ENCODE measurements at regions not wholly inside any gene's neighbourhood (a gene's known extent, or its start where the extent isn't known, plus 50 kb on each side); places are given as distances from the start of the nearest gene placed in this dataset.

GRCh38 chr2:56934866-56935265 is 751.1 kb downstream of the CCDC85A start:
- no peak overlapping the region for H3K27ac ChIP-seq (ENCODE audit: extremely low read length, insufficient read depth, low read length)
- intact Hi-C loops (cut with micrococcal nuclease; ENCODE audit: unreplicated experiment) = no loop called here
- no TSS peak for BruUV-seq (replicated peaks)
- ChIA-PET CTCF (ENCODE audit: low intra/inter-chr PET ratio, low total read pairs) (no interaction called here), POLR2A (no interaction called here)
- H2AFZ ChIP-seq (ENCODE audit: low read length) = no peak overlapping the region
- in situ Hi-C loops (cut with HindIII; ENCODE audit: extremely low pct_ligation_motif_present, low pct_unique_long_range_greater_than_20kb) = no loop called here
- H3K9me3 ChIP-seq (ENCODE audit: low read length) = peaks cover 89% of the 10 kb centered on the region
- H3K4me3 ChIP-seq (replicated peaks in 1 of 3; ENCODE audit: insufficient read depth in 1 of 3, low read depth in 2 of 3, low read length in 3 of 3) = no peak overlapping the region
- no peak overlapping the region for H3K9ac ChIP-seq (ENCODE audit: insufficient read depth, low read depth, low read length)
- 2% methylated on average over 1 of the region's 1 CpG for WGBS (ENCODE audit: low lambda C conversion rate)
- H3K79me2 ChIP-seq (ENCODE audit: insufficient read depth, low read length) = no peaks in the 10 kb centered on the region
- no peak for ATAC-seq
- no peak overlapping the region for H3K4me2 ChIP-seq (ENCODE audit: low read depth, low read length)
- H3K4me1 ChIP-seq (ENCODE audit: insufficient read depth, low read length) = no peaks in the 10 kb centered on the region
- no peaks in the 10 kb centered on the region for H3K36me3 ChIP-seq (replicated peaks in 1 of 2; ENCODE audit: control insufficient read depth in 1 of 2, insufficient read depth in 2 of 2, low read length in 2 of 2)
- no peak for DNase-seq (ENCODE audit: low spot score)
- FAIRE-seq = no peak
- no peaks in the 10 kb centered on the region for H4K20me1 ChIP-seq (ENCODE audit: insufficient read depth, low read length)
- no peaks in the 10 kb centered on the region for H3K27me3 ChIP-seq (ENCODE audit: control insufficient read depth in 1 of 2, insufficient read depth in 2 of 2, low read length in 2 of 2)
- TF ChIP-seq PCBP2 (optimal IDR thresholded peaks at IDR 0.05; ENCODE audit: low read depth, low read length, poor library complexity, severe bottlenecking) (no peak), ARNTL (CRISPR knock-in tag; IDR thresholded peaks at IDR 0.05) (no peak), TGIF2 (CRISPR knock-in tag; IDR thresholded peaks at IDR 0.05) (no peak), ZNF562 (CRISPR knock-in tag; IDR thresholded peaks at IDR 0.05; ENCODE audit: borderline replicate concordance) (no peak), BRD4 (CRISPR knock-in tag; IDR thresholded peaks at IDR 0.05) (no peak), MLXIP (CRISPR knock-in tag; IDR thresholded peaks at IDR 0.05; ENCODE audit: borderline replicate concordance) (no peak), RBM22 (optimal IDR thresholded peaks at IDR 0.05; ENCODE audit: low read length) (no peak), ZFP36L1 (CRISPR knock-in tag; IDR thresholded peaks at IDR 0.05) (no peak), SATB2 (CRISPR knock-in tag; IDR thresholded peaks at IDR 0.05) (no peak), ZNF672 (CRISPR knock-in tag; IDR thresholded peaks at IDR 0.05) (no peak), EHMT2 (IDR thresholded peaks at IDR 0.05; ENCODE audit: borderline replicate concordance, low read depth, low read length) (no peak), ZNF792 (CRISPR knock-in tag; IDR thresholded peaks at IDR 0.05) (no peak), NR1H2 (CRISPR knock-in tag; IDR thresholded peaks at IDR 0.05; ENCODE audit: borderline replicate concordance, low read depth) (no peak), ZNF556 (CRISPR knock-in tag; IDR thresholded peaks at IDR 0.05; ENCODE audit: borderline replicate concordance) (no peak), ZFYVE20 (CRISPR knock-in tag; IDR thresholded peaks at IDR 0.05; ENCODE audit: borderline replicate concordance, low read depth) (no peak)
- TF ChIP-seq, protein P1, sequence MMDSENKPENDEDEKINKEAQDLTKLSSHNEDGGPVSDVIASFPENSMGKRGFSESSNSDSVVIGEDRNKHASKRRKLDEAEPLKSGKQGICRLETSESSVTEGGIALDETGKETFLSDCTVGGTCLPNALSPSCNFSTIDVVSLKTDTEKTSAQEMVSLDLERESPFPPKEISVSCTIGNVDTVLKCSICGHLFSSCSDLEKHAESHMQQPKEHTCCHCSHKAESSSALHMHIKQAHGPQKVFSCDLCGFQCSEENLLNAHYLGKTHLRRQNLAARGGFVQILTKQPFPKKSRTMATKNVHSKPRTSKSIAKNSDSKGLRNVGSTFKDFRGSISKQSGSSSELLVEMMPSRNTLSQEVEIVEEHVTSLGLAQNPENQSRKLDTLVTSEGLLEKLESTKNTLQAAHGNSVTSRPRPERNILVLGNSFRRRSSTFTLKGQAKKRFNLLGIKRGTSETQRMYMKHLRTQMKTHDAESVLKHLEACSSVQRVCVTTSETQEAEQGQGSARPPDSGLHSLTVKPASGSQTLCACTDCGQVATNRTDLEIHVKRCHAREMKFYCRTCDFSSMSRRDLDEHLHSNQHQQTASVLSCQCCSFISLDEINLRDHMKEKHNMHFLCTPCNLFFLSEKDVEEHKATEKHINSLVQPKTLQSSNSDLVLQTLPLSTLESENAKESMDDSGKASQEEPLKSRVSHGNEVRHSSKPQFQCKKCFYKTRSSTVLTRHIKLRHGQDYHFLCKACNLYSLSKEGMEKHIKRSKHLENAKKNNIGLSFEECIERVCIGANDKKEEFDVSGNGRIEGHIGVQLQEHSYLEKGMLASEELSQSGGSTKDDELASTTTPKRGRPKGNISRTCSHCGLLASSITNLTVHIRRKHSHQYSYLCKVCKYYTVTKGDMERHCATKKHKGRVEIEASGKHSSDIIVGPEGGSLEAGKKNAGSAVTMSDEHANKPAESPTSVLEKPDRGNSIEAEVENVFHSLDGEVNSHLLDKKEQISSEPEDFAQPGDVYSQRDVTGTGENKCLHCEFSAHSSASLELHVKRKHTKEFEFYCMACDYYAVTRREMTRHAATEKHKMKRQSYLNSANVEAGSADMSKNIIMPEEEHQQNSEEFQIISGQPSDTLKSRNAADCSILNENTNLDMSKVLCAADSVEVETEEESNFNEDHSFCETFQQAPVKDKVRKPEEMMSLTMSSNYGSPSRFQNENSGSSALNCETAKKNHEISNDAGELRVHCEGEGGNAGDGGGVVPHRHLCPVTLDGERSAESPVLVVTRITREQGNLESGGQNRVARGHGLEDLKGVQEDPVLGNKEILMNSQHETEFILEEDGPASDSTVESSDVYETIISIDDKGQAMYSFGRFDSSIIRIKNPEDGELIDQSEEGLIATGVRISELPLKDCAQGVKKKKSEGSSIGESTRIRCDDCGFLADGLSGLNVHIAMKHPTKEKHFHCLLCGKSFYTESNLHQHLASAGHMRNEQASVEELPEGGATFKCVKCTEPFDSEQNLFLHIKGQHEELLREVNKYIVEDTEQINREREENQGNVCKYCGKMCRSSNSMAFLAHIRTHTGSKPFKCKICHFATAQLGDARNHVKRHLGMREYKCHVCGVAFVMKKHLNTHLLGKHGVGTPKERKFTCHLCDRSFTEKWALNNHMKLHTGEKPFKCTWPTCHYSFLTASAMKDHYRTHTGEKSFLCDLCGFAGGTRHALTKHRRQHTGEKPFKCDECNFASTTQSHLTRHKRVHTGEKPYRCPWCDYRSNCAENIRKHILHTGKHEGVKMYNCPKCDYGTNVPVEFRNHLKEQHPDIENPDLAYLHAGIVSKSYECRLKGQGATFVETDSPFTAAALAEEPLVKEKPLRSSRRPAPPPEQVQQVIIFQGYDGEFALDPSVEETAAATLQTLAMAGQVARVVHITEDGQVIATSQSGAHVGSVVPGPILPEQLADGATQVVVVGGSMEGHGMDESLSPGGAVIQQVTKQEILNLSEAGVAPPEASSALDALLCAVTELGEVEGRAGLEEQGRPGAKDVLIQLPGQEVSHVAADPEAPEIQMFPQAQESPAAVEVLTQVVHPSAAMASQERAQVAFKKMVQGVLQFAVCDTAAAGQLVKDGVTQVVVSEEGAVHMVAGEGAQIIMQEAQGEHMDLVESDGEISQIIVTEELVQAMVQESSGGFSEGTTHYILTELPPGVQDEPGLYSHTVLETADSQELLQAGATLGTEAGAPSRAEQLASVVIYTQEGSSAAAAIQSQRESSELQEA (CRISPR knock-in tag; IDR thresholded peaks at IDR 0.05; ENCODE audit: not compliant biosample characterization) = no peak
